Panc1 (cell line): ENCODE measurements at regions not wholly inside any gene's neighbourhood (a gene's known extent, or its start where the extent isn't known, plus 50 kb on each side); places are given as distances from the start of the nearest gene placed in this dataset.

Experiments
- REST ChIP-seq, 2 experiments: IDR thresholded peaks; 2 replicates each; pipeline ENCODE4 v1.6.1; 2011 to 2012; ENCODE audit warnings: low read depth in 2 of 2, control low read depth in 1 of 2, low read length in 1 of 2, mild to moderate bottlenecking in 1 of 2, moderate library complexity in 1 of 2; ENCODE audit not compliant: insufficient read depth in 1 of 2
- TF ChIP-seq, protein P1 (sequence below): fragments of 450-650 bp; IDR thresholded peaks from 2 replicates; pipeline ENCODE4 v1.5.1; 2017; ENCODE audit warnings: mild to moderate bottlenecking

DNA sequence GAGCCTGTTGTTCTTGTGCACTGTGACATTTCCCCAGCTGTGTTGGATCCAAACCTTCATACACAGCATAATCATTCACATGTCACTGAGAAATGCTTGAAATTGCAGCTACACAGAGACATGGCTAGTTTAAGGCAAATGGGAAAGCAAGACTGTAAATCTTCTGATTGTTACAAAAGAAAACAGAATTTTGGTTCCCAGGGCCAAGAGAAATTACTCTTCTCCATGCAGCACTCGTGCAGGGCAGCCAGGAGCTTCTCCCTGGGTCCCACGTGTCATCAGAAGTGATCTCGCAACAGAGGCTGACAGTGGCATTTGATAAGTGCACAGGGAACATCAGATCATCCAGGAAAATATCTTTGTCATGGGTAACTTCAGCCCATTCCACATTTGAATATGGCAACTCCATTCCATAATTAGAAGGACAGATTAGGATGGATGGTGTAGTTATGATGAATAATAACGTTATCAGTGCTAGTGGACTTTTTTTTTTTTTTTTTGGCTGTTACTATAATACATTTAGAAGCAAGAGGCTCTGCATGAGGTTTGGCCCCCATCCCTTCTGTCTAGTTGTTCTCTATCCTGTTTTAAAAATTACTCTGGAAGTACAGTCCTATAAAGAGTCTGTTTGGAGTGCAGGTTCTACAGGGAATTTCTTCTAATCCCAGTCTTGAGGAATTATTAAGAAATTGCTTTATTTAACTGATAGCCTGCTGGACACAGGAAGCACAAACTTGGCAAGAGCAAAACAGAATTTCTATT lies 571.0 kb upstream of the NOX3 start:
- TF ChIP-seq, protein P1, sequence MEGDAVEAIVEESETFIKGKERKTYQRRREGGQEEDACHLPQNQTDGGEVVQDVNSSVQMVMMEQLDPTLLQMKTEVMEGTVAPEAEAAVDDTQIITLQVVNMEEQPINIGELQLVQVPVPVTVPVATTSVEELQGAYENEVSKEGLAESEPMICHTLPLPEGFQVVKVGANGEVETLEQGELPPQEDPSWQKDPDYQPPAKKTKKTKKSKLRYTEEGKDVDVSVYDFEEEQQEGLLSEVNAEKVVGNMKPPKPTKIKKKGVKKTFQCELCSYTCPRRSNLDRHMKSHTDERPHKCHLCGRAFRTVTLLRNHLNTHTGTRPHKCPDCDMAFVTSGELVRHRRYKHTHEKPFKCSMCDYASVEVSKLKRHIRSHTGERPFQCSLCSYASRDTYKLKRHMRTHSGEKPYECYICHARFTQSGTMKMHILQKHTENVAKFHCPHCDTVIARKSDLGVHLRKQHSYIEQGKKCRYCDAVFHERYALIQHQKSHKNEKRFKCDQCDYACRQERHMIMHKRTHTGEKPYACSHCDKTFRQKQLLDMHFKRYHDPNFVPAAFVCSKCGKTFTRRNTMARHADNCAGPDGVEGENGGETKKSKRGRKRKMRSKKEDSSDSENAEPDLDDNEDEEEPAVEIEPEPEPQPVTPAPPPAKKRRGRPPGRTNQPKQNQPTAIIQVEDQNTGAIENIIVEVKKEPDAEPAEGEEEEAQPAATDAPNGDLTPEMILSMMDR = no peak
- TF ChIP-seq REST (IDR thresholded peaks at IDR 0.05; ENCODE audit: insufficient read depth in 1 of 2, low read depth in 2 of 2, low read length in 1 of 2) = no peak
